NCI-H2227 treated with DMSO at 0.1 percent for 48 hours (cell line): ENCODE measurements at regions not wholly inside any gene's neighbourhood (a gene's known extent, or its start where the extent isn't known, plus 50 kb on each side); places are given as distances from the start of the nearest gene placed in this dataset.

Experiments
- DNase-seq: peaks from one replicate; lab custom pipeline; 2025; lab: John Stamatoyannopoulos, UW

GRCh38 chr2:59012971-59013370 lies 771.8 kb upstream of the FANCL start:
- DNase-seq = no peak

- DNase-seq = no peak
These were observed 771.1 kb upstream of the FANCL start for GRCh38 chr2:59012234-59012633.

- DNase-seq = no peak
These were observed 767.8 kb upstream of the FANCL start for GRCh38 chr2:59008950-59009349.

GRCh38 chr2:59005836-59006615 lies 764.9 kb upstream of the FANCL start:
- DNase-seq = no peak

GRCh38 chr2:59004621-59005020 lies 763.5 kb upstream of the FANCL start:
- DNase-seq = no peak

GRCh38 chr2:59000796-59001195 lies 759.7 kb upstream of the FANCL start:
- no peak for DNase-seq

- no peak for DNase-seq
These were observed 751.1 kb upstream of the FANCL start for GRCh38 chr2:58992062-58992706.

GRCh38 chr2:58991357-58991756 lies 750.2 kb upstream of the FANCL start:
- DNase-seq = no peak

GRCh38 chr2:58985541-58985940 lies 744.4 kb upstream of the FANCL start:
- no peak for DNase-seq

- no peak for DNase-seq
These were observed 743.6 kb upstream of the FANCL start for GRCh38 chr2:58984731-58985130.

GRCh38 chr2:58983111-58983510 lies 742.0 kb upstream of the FANCL start:
- DNase-seq = no peak

GRCh38 chr2:58981237-58981636 lies 740.1 kb upstream of the FANCL start:
- DNase-seq = no peak

- DNase-seq = no peak
These were observed 735.4 kb upstream of the FANCL start for GRCh38 chr2:58976375-58977071.

GRCh38 chr2:58974881-58975280 lies 733.8 kb upstream of the FANCL start:
- DNase-seq = no peak

GRCh38 chr2:58974426-58974825 lies 733.3 kb upstream of the FANCL start:
- no peak for DNase-seq

GRCh38 chr2:58973811-58974281 lies 732.7 kb upstream of the FANCL start:
- no peak for DNase-seq

GRCh38 chr2:58972737-58973136 lies 731.6 kb upstream of the FANCL start:
- DNase-seq = no peak

- no peak for DNase-seq
These were observed 730.6 kb upstream of the FANCL start for GRCh38 chr2:58971511-58972360.

GRCh38 chr2:58970365-58970764 lies 729.2 kb upstream of the FANCL start:
- no peak for DNase-seq

GRCh38 chr2:58968885-58969284 lies 727.8 kb upstream of the FANCL start:
- no peak for DNase-seq

- no peak for DNase-seq
These were observed 726.6 kb upstream of the FANCL start for GRCh38 chr2:58967736-58968135.

GRCh38 chr2:58965602-58966001 lies 724.5 kb upstream of the FANCL start:
- no peak for DNase-seq
